Skin epidermis (tissue), 12 donors: ENCODE measurements at regions not wholly inside any gene's neighbourhood (a gene's known extent, or its start where the extent isn't known, plus 50 kb on each side); places are given as distances from the start of the nearest gene placed in this dataset.

Source experiments
- H3K27ac ChIP-seq, 21 experiments: fragments of 200-600 bp; sonication (generic) in 11 of 21; one replicate each; pipeline ENCODE4 v1.5.0; 2020; ENCODE audit warnings: mild to moderate bottlenecking in 3 of 21, inconsistent platforms in 2 of 21, moderate library complexity in 2 of 21
- H3K4me3 ChIP-seq, 7 experiments: fragments of 200-600 bp; sonication (generic) in 2 of 7; one replicate each; pipeline ENCODE4 v1.5.0; 2020; ENCODE audit warnings: inconsistent platforms in 2 of 7, mild to moderate bottlenecking in 2 of 7, moderate library complexity in 1 of 7

DNA sequence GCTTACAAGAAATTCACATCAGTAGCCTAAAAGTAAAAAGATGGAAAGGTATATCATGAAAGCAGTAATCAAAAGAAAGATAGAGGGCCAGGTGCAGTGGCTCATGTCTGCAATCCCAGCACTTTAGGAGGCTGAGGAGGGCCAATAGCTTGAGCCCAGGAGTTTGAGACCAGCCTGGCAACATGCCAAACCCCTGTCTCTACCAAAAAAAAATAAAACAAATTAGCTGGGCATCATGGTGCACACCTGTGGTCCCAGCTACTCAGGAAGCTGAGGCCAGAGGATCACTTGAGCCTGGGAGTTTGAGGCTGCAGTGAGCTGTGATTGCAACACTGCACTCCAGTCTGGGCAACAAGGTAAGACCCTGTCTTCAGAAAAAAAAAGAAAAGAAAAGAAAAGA is 55.5 kb downstream of the GSPT2 start:
- Histone ChIP-seq H3K4me3 (no peak overlapping the region), H3K27ac (no peak overlapping the region)

GRCh38 chrX:51802917-51803688 is 59.9 kb downstream of the GSPT2 start:
- peak overlapping the region; percentile 37 to 55 (median 40) for H3K4me3 ChIP-seq
- H3K27ac ChIP-seq = peak overlapping the region in 6 of 21 experiments; percentile 14 to 69 (median 44)

DNA sequence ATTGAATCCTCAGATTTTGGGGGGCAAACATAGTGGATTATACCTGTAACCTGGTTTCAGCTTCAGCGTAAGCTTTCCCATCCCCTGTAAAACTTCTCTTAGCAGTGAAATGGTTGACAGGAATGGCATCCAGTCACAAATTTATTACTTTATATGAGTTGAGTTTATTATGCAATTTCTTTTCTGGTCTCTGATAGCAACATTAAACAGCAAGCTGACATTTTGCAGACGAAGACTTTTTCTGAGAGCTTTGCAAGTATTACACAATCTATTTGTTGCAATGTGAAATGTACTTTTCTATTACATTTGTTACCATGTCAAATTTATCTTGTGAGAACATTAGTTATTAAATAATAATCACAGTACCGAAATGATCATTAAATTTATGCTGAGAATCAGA is 60.6 kb downstream of the GSPT2 start:
- no peak overlapping the region for H3K4me3 ChIP-seq
- no peak overlapping the region for H3K27ac ChIP-seq

- Histone ChIP-seq H3K4me3 (no peak overlapping the region), H3K27ac (no peak overlapping the region)
Measured at GRCh38 chrX:51804741-51805140, 61.5 kb downstream of the GSPT2 start.

DNA sequence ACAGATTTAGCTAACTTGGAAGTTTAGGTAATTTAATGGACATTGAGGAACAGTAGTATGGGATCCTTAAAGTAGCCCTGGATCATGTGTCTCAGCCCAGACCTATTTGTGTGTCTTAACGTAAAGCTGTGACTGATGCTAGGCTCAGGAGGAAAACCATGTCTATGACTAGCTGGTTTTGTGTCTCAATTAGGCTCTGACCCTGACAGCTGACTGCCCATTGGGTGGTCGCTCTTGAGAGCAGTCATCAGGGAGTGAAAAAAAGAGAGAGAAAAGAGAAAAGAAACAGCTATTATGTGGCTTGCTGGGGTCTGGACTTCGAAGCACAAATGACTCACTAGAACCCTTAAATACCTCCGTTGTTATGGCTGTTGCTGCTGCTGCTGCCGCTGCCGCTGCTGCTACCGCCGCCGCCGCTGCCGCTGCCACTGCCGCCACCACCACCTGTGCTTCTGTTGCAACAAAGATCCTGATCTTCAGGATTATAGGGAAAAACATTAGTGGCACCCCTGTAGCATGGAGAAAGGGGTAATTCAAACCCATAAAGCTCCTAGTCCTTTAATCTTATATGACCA is 70.7 kb downstream of the GSPT2 start:
- no peak overlapping the region for H3K4me3 ChIP-seq
- no peak overlapping the region for H3K27ac ChIP-seq

GRCh38 chrX:51824061-51824460 is 69.4 kb upstream of the MAGED1 start:
- Histone ChIP-seq H3K4me3 (no peak overlapping the region), H3K27ac (no peak overlapping the region)

DNA sequence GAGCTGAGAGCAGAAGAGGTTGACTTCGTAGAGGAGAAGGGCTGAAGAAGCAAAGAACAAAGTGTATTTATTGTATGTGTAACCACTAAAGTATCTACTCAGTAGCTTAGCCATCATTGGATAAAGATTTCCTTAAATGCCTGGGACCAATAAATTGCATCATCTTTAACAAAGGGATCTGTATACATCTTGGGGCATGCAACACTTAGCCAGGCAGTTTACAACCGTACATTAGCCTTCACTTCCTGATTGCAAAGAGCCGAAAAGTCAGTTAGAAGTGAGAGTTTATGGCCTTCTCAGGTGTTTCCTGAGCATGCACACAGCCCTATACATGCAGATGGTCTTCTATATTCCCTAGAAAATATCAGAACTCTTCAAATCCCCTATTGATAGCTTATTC is 68.0 kb upstream of the MAGED1 start:
- Histone ChIP-seq H3K4me3 (no peak overlapping the region), H3K27ac (no peak overlapping the region)

DNA sequence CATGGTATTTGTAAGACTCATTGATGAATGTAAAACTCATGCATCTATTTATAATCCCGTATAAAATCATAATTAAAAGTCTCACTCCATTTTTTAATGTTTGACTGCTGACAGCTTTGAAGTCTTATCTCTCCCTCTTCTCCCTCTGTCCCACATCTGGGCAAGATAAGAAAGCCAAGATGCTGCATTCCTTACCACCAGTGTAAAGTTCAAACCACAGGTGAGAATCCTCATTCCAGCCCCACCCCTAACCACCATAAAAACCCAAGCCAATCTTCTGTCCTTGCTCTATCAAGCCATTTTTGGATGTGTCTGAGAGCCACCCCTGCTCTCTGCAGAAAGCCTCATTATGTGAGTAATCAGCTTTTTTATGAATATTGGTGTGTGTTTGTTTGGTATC is 59.3 kb upstream of the MAGED1 start:
- H3K4me3 ChIP-seq = no peak overlapping the region
- no peak overlapping the region for H3K27ac ChIP-seq

- Histone ChIP-seq H3K4me3 (no peak overlapping the region), H3K27ac (no peak overlapping the region)
Measured at GRCh38 chrX:51836823-51837222, 56.6 kb upstream of the MAGED1 start.

DNA sequence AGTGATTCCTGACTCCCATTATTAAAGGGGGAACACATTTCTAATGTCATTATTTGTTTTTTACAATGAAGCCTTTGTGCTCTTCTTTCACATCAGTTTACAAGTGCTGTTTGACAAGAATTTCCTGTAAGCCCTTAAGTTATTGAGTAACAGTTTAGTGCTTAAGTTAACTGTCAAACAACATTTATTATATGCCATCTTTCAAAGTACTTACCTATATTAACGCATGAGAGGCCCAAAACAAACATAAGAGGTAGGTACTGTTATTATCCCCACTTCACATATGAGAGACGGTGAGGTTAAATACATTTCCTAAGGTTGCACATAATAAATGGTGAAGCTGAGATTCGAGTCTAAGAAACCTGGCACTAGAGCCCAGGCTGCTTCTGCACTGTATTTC is 56.0 kb upstream of the MAGED1 start:
- Histone ChIP-seq H3K27ac (no peak overlapping the region), H3K4me3 (no peak overlapping the region)

DNA sequence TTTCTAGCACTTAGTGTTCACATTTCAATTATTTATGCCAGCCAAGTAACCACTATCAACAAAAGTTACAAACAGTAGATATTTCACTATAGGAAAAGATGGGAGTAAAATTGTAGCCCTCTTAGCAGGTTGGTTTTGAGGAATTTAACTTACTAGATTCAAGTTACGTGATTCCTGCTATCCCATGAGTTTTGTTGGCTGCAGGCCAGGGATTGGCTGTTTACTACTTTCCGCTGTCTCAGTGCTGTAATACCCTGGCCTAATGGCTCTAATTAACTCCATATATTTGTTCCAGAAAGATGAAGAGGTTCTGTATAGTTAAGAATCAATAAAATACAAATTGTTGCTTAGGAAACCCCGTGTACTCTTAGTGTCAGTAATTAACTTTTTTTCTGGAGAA is 55.5 kb upstream of the MAGED1 start:
- H3K27ac ChIP-seq = no peak overlapping the region

More for the DNA sequence above, 55.5 kb upstream of the MAGED1 start:
- H3K4me3 ChIP-seq = no peak overlapping the region
